Mucosa of descending colon (tissue), 3 donors: ENCODE measurements at regions not wholly inside any gene's neighbourhood (a gene's known extent, or its start where the extent isn't known, plus 50 kb on each side); places are given as distances from the start of the nearest gene placed in this dataset.
"Not testable (repeated sequence)": the region's sequence is repeated elsewhere in the genome, so short reads cannot be mapped to it uniquely, and the experiment has no call there.

Experiments used
- ATAC-seq: fragments of 200-7000 bp; cut with Tn5 transposase; one replicate; pipeline ENCODE4 v1.9.1; 2020; ENCODE audit warnings: mild to moderate bottlenecking, moderate library complexity
- DNase-seq, 3 donors: peaks; one replicate each; pipeline ENCODE4 v3.0.0-alpha.2; 2020
- H3K36me3 ChIP-seq: fragments of 200-600 bp; one replicate; pipeline ENCODE4 v1.8.0; 2021; ENCODE audit warnings: low read depth, mild to moderate bottlenecking
- H3K4me1 ChIP-seq: fragments of 200-600 bp; one replicate; pipeline ENCODE4 v1.8.0; 2021; ENCODE audit warnings: low read depth, mild to moderate bottlenecking
- H3K4me3 ChIP-seq: fragments of 200-600 bp; one replicate; pipeline ENCODE4 v1.8.0; 2021; ENCODE audit warnings: mild to moderate bottlenecking
- H3K9me3 ChIP-seq: fragments of 200-600 bp; one replicate; pipeline ENCODE4 v1.8.0; 2021; ENCODE audit warnings: mild to moderate bottlenecking
- intact Hi-C, 2 donors: fragments of 100-400 bp; cut with DNase I in 1 of 2; cut with micrococcal nuclease in 1 of 2; formaldehyde crosslinking; loops; one replicate each; pipeline versions ENCODE4 v1.11.0 to v1.11.1; 2022; cut with DNase I, micrococcal nuclease
- TF ChIP-seq, protein P1 (sequence below): fragments of 200-600 bp; IDR thresholded peaks from one replicate; pipeline ENCODE4 v1.8.0; 2022; ENCODE audit warnings: antibody characterized with exemption, mild to moderate bottlenecking
- donor health status: DM: no; HTN: no; CAD: no; lungs with moderate emphysema.
- donor health status: DM: no; HTN: no; CAD: no.
- donor health status: DM: no; HTN: yes; CAD: no.

GRCh38 chrY:7515812-7516211 lies 604.3 kb upstream of the AMELY start:
- ATAC-seq (no peak), DNase-seq (no peak)
- no peaks in the 10 kb centered on the region for H3K9me3 ChIP-seq
- no peak overlapping the region for H3K4me3 ChIP-seq
- TF ChIP-seq, protein P1, sequence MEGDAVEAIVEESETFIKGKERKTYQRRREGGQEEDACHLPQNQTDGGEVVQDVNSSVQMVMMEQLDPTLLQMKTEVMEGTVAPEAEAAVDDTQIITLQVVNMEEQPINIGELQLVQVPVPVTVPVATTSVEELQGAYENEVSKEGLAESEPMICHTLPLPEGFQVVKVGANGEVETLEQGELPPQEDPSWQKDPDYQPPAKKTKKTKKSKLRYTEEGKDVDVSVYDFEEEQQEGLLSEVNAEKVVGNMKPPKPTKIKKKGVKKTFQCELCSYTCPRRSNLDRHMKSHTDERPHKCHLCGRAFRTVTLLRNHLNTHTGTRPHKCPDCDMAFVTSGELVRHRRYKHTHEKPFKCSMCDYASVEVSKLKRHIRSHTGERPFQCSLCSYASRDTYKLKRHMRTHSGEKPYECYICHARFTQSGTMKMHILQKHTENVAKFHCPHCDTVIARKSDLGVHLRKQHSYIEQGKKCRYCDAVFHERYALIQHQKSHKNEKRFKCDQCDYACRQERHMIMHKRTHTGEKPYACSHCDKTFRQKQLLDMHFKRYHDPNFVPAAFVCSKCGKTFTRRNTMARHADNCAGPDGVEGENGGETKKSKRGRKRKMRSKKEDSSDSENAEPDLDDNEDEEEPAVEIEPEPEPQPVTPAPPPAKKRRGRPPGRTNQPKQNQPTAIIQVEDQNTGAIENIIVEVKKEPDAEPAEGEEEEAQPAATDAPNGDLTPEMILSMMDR = no peak
- H3K4me1 ChIP-seq = no peaks in the 10 kb centered on the region
- no peaks in the 10 kb centered on the region for H3K36me3 ChIP-seq
- intact Hi-C loops = no loop called here

DNA sequence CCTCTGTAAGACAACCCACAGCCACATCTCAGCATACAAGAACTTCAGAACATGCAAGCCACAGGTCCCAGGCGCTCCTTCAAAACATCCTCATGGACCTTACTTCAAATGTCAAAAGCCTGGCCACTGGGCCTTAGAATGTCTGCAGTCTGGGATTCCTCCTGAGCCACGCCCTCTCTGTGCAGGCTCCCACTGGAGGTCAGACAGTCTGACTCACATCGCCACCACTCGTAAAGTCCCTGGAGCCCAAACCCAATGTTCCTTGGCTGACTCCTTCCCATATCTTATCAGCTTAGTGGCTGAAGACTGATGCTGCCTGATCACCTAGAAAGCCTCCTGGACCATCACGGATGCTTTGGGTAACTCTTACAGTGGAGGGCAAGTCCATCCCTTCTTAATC lies 591.3 kb upstream of the AMELY start:
- no peak overlapping the region for H3K4me3 ChIP-seq
- TF ChIP-seq, protein P1 = no peak
- no peaks in the 10 kb centered on the region for H3K4me1 ChIP-seq
- H3K36me3 ChIP-seq = no peaks in the 10 kb centered on the region
- H3K9me3 ChIP-seq = no peaks in the 10 kb centered on the region
- no peak for ATAC-seq
- intact Hi-C loops = no loop called here
- no peak for DNase-seq

- no peaks in the 10 kb centered on the region for H3K9me3 ChIP-seq
- H3K4me1 ChIP-seq = no peaks in the 10 kb centered on the region
- DNase-seq = no peak
- ATAC-seq = no peak
- TF ChIP-seq, protein P1 = no peak
- intact Hi-C loops = no loop called here
- no peak overlapping the region for H3K4me3 ChIP-seq
- H3K36me3 ChIP-seq = no peaks in the 10 kb centered on the region
These were observed 589.7 kb upstream of the AMELY start for GRCh38 chrY:7501236-7501635.

- intact Hi-C loops = no loop called here
- ATAC-seq = no peak
- H3K36me3 ChIP-seq = no peaks in the 10 kb centered on the region
- no peaks in the 10 kb centered on the region for H3K4me1 ChIP-seq
- H3K4me3 ChIP-seq = no peak overlapping the region
- no peaks in the 10 kb centered on the region for H3K9me3 ChIP-seq
- TF ChIP-seq, protein P1 = no peak
- no peak for DNase-seq
These were observed 584.4 kb upstream of the AMELY start for GRCh38 chrY:7496001-7496400.

GRCh38 chrY:7484455-7485285 lies 573.1 kb upstream of the AMELY start:
- H3K4me3 ChIP-seq, H3K4me1 ChIP-seq, ATAC-seq, H3K36me3 ChIP-seq, DNase-seq, H3K9me3 ChIP-seq, intact Hi-C loops: not testable (repeated sequence)

DNA sequence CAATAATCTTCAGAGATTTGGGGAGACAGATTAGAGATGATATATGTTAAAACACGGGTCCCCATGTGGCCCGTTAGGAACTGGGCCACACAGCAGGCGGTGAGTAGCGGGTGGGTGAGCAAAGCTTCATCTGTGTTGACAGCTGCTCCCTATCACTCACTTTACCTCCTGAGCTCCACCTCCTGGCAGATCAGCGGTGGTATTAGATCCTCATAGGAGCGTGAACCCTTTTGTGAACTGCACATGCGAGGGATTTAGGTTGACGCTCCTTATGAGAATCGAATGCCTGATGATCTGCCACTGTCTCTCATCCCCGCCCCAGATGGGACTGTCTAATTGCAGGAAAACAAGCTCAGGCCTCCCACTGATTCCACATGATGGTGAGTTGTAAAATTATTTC lies 560.4 kb upstream of the AMELY start:
- Histone ChIP-seq H3K36me3 (no peaks in the 10 kb centered on the region), H3K4me1 (no peaks in the 10 kb centered on the region), H3K4me3 (no peak overlapping the region), H3K9me3 (no peaks in the 10 kb centered on the region)
- intact Hi-C loops = no loop called here
- TF ChIP-seq, protein P1 = no peak
- DNase-seq (no peak), ATAC-seq (no peak)
